Activated T-cell treated with anti-CD3 and anti-CD28 coated beads for 1 hour (primary cell): ENCODE measurements at regions not wholly inside any gene's neighbourhood (a gene's known extent, or its start where the extent isn't known, plus 50 kb on each side); places are given as distances from the start of the nearest gene placed in this dataset.
"Not testable (repeated sequence)": the region's sequence is repeated elsewhere in the genome, so short reads cannot be mapped to it uniquely, and the experiment has no call there.

Source experiments
- DNase-seq: peaks from one replicate; pipeline ENCODE4 v3.0.0-alpha.2; 2020; ENCODE audit warnings: low read depth

GRCh38 chr9:1871626-1872419, 143.3 kb upstream of the SMARCA2 start:
- DNase-seq = no peak

- DNase-seq = no peak
Observed at GRCh38 chr9:1875251-1875851, 139.8 kb upstream of the SMARCA2 start.

- DNase-seq = no peak
Observed at GRCh38 chr9:1875921-1876448, 139.2 kb upstream of the SMARCA2 start.

- no peak for DNase-seq
Observed at GRCh38 chr9:1876891-1877496, 138.2 kb upstream of the SMARCA2 start.

- DNase-seq = no peak
Observed at GRCh38 chr9:1877951-1878350, 137.2 kb upstream of the SMARCA2 start.

GRCh38 chr9:1878811-1879210, 136.3 kb upstream of the SMARCA2 start:
- DNase-seq = no peak

GRCh38 chr9:1879501-1879900, 135.6 kb upstream of the SMARCA2 start:
- no peak for DNase-seq

- DNase-seq = no peak
Observed at GRCh38 chr9:1880038-1880565, 135.0 kb upstream of the SMARCA2 start.

GRCh38 chr9:1881708-1882295, 133.3 kb upstream of the SMARCA2 start:
- DNase-seq = no peak

GRCh38 chr9:1882711-1883403, 132.3 kb upstream of the SMARCA2 start:
- DNase-seq = no peak

- no peak for DNase-seq
Observed at GRCh38 chr9:1890201-1890600, 124.9 kb upstream of the SMARCA2 start.

GRCh38 chr9:1890816-1891215, 124.3 kb upstream of the SMARCA2 start:
- DNase-seq = no peak

- not testable (repeated sequence) for DNase-seq
Observed at GRCh38 chr9:1903080-1903704, 112.0 kb upstream of the SMARCA2 start.

- no peak for DNase-seq
Observed at GRCh38 chr9:1907465-1907864, 107.7 kb upstream of the SMARCA2 start.

GRCh38 chr9:1909322-1909721, 105.8 kb upstream of the SMARCA2 start:
- DNase-seq = no peak

GRCh38 chr9:1910269-1910811, 104.8 kb upstream of the SMARCA2 start:
- DNase-seq = no peak

GRCh38 chr9:1913631-1914330, 101.4 kb upstream of the SMARCA2 start:
- DNase-seq = no peak

GRCh38 chr9:1916095-1916494, 99.1 kb upstream of the SMARCA2 start:
- no peak for DNase-seq

- DNase-seq = no peak
Observed at GRCh38 chr9:1916655-1917054, 98.5 kb upstream of the SMARCA2 start.

GRCh38 chr9:1917396-1917935, 97.7 kb upstream of the SMARCA2 start:
- no peak for DNase-seq
